Neural cell (in vitro differentiated cells): ENCODE measurements at regions not wholly inside any gene's neighbourhood (a gene's known extent, or its start where the extent isn't known, plus 50 kb on each side); places are given as distances from the start of the nearest gene placed in this dataset.

ENCODE experiments used
- H2AFZ ChIP-seq: fragments of 200-600, 300-800 bp; sonication (generic), shearing (Covaris generic); 2 replicates; pipeline ENCODE4 v1.6.0; 2014; ENCODE audit warnings: low read depth, mild to moderate bottlenecking, antibody characterized with exemption, low read length, moderate library complexity
- H3F3A ChIP-seq: fragments of 200-600 bp; shearing (Covaris generic); 2 replicates; pipeline ENCODE4 v1.6.1; 2016; ENCODE audit warnings: mild to moderate bottlenecking, moderate library complexity, mixed read lengths, antibody characterized with exemption, low read length; ENCODE audit not compliant: insufficient read depth, poor library complexity, severe bottlenecking
- H3K27ac ChIP-seq: fragments of 200-600, 300-800 bp; sonication (generic), shearing (Covaris generic); 2 replicates; pipeline ENCODE4 v1.5.1; 2014; ENCODE audit warnings: mild to moderate bottlenecking, low read length, moderate library complexity
- H3K27me3 ChIP-seq: fragments of 300-800, 200-600 bp; sonication (generic), shearing (Covaris generic); 2 replicates; pipeline ENCODE4 v1.6.0; 2014; ENCODE audit warnings: mild to moderate bottlenecking, low read depth, low read length, moderate library complexity; ENCODE audit not compliant: insufficient read depth
- H3K36me3 ChIP-seq: fragments of 300-800, 200-600 bp; sonication (generic), shearing (Covaris generic); 2 replicates; pipeline ENCODE4 v1.5.1; 2014; ENCODE audit warnings: mild to moderate bottlenecking, antibody characterized with exemption, low read length, moderate library complexity; ENCODE audit not compliant: insufficient read depth
- H3K4me2 ChIP-seq: fragments of 300-800, 200-600 bp; sonication (generic), shearing (Covaris generic); 2 replicates; pipeline ENCODE4 v1.6.0; 2014; ENCODE audit warnings: mild to moderate bottlenecking, low read length
- H3K4me3 ChIP-seq: fragments of 300-800, 200-600 bp; sonication (generic), shearing (Covaris generic); 2 replicates; pipeline ENCODE4 v1.5.1; 2014; ENCODE audit warnings: mild to moderate bottlenecking, low read length, moderate library complexity
- H3K79me2 ChIP-seq: fragments of 200-600 bp; shearing (Covaris generic); replicated peaks from 2 replicates; pipeline ENCODE4 v1.6.0; 2014; ENCODE audit warnings: mild to moderate bottlenecking, low read length, moderate library complexity; ENCODE audit not compliant: insufficient read depth
- H3K9ac ChIP-seq: fragments of 300-800, 200-600 bp; sonication (generic), shearing (Covaris generic); 2 replicates; pipeline ENCODE4 v1.6.1; 2016; ENCODE audit warnings: mild to moderate bottlenecking, low read length, mixed read lengths
- H3K9me2 ChIP-seq: fragments of 200-600 bp; shearing (Covaris generic); 2 replicates; pipeline ENCODE4 v1.6.1; 2016; ENCODE audit warnings: mild to moderate bottlenecking, low read length, mixed read lengths; ENCODE audit not compliant: insufficient read depth
- H3K9me3 ChIP-seq: fragments of 200-600, 300-800 bp; sonication (generic), shearing (Covaris generic); 2 replicates; pipeline ENCODE4 v1.6.1; 2016; ENCODE audit warnings: mild to moderate bottlenecking, mixed run types, low read length, moderate library complexity, mixed read lengths
- H4K20me1 ChIP-seq: fragments of 200-600 bp; shearing (Covaris generic); 2 replicates; pipeline ENCODE4 v1.6.1; 2016; ENCODE audit warnings: mild to moderate bottlenecking, mixed run types; ENCODE audit not compliant: insufficient read depth
- CTCF ChIP-seq: fragments of 450-650 bp; IDR thresholded peaks from 2 replicates; pipeline ENCODE4 v1.5.1; 2014; ENCODE audit warnings: antibody characterized with exemption, mild to moderate bottlenecking, moderate library complexity; ENCODE audit not compliant: poor library complexity, severe bottlenecking
- EP300 ChIP-seq: fragments of 450-650 bp; conservative IDR thresholded peaks from 2 replicates; pipeline ENCODE4 v1.6.1; 2014; ENCODE audit warnings: antibody characterized with exemption, mild to moderate bottlenecking, moderate library complexity; ENCODE audit not compliant: poor library complexity, severe bottlenecking
- EZH2 ChIP-seq: fragments of 200-600, 300-800 bp; shearing (Covaris generic), sonication (generic); IDR thresholded peaks from 2 replicates; pipeline ENCODE4 v1.6.1; 2014; ENCODE audit warnings: antibody characterized with exemption, low read length, borderline replicate concordance, mild to moderate bottlenecking; ENCODE audit not compliant: insufficient read depth, poor library complexity, severe bottlenecking
- MXI1 ChIP-seq: fragments of 450-650 bp; conservative IDR thresholded peaks from 2 replicates; pipeline ENCODE4 v1.6.1; 2014; ENCODE audit warnings: antibody characterized with exemption, mild to moderate bottlenecking; ENCODE audit not compliant: poor library complexity, severe bottlenecking
- POLR2AphosphoS5 ChIP-seq: IDR thresholded peaks from 2 replicates; pipeline ENCODE4 v1.6.1; 2012
- RAD21 ChIP-seq: fragments of 450-650 bp; conservative IDR thresholded peaks from 2 replicates; pipeline ENCODE4 v1.6.1; 2014; ENCODE audit warnings: antibody characterized with exemption, mild to moderate bottlenecking, moderate library complexity
- SMC3 ChIP-seq: fragments of 450-650 bp; conservative IDR thresholded peaks from 2 replicates; pipeline ENCODE4 v1.6.1; 2014; ENCODE audit warnings: antibody characterized with exemption, mild to moderate bottlenecking, moderate library complexity; ENCODE audit not compliant: poor library complexity
- TAF1 ChIP-seq: IDR thresholded peaks from 2 replicates; pipeline ENCODE4 v1.6.1; 2012; ENCODE audit warnings: low read depth
- TF ChIP-seq, protein P1 (sequence below): IDR thresholded peaks from 2 replicates; pipeline ENCODE4 v1.6.1; 2012; ENCODE audit warnings: borderline replicate concordance

DNA sequence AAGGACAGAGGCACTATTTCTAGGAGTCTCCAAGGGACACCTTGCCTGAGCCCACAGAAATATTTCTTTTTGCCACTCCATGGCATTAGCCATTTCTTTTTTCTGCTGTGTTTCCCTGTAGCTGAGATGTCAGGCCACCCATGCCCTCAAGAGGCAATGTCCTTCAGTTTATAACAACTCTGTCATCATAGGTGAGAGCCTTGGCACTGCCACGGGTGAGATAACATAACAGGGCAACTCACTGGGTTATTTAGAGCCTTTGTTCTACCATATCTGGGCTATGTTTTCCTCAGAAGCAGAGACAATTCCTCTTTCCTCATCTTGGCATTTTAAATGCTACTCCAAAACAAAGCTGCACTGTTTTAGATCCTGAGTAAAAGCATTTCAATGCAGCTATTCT lies 99.9 kb upstream of the MAOA start:
- no peaks in the 10 kb centered on the region for H3K36me3 ChIP-seq
- H3K27ac ChIP-seq, result no peak overlapping the region
- H3K27me3 ChIP-seq, result no peaks in the 10 kb centered on the region

GRCh38 chrX:43557792-43558191 lies 98.3 kb upstream of the MAOA start:
- Histone ChIP-seq H2AFZ (no peak overlapping the region), H3K4me2 (no peak overlapping the region), H3K27ac (no peak overlapping the region), H3K79me2 (no peaks in the 10 kb centered on the region), H3K9me2 (no peaks in the 10 kb centered on the region), H3K9me3 (no peaks in the 10 kb centered on the region), H4K20me1 (no peaks in the 10 kb centered on the region), H3K27me3 (no peaks in the 10 kb centered on the region), H3F3A (no peaks in the 10 kb centered on the region), H3K9ac (no peak overlapping the region), H3K36me3 (no peaks in the 10 kb centered on the region), H3K4me3 (no peak overlapping the region)
- TF ChIP-seq POLR2AphosphoS5 (no peak), MXI1 (no peak), CTCF (peak; percentile 75), SMC3 (peak; percentile 83), RAD21 (peak; percentile 83)
- TF ChIP-seq, protein P1, sequence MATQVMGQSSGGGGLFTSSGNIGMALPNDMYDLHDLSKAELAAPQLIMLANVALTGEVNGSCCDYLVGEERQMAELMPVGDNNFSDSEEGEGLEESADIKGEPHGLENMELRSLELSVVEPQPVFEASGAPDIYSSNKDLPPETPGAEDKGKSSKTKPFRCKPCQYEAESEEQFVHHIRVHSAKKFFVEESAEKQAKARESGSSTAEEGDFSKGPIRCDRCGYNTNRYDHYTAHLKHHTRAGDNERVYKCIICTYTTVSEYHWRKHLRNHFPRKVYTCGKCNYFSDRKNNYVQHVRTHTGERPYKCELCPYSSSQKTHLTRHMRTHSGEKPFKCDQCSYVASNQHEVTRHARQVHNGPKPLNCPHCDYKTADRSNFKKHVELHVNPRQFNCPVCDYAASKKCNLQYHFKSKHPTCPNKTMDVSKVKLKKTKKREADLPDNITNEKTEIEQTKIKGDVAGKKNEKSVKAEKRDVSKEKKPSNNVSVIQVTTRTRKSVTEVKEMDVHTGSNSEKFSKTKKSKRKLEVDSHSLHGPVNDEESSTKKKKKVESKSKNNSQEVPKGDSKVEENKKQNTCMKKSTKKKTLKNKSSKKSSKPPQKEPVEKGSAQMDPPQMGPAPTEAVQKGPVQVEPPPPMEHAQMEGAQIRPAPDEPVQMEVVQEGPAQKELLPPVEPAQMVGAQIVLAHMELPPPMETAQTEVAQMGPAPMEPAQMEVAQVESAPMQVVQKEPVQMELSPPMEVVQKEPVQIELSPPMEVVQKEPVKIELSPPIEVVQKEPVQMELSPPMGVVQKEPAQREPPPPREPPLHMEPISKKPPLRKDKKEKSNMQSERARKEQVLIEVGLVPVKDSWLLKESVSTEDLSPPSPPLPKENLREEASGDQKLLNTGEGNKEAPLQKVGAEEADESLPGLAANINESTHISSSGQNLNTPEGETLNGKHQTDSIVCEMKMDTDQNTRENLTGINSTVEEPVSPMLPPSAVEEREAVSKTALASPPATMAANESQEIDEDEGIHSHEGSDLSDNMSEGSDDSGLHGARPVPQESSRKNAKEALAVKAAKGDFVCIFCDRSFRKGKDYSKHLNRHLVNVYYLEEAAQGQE, result no peak

More for the DNA sequence above, 99.9 kb upstream of the MAOA start:
- no peak overlapping the region for H2AFZ ChIP-seq
- H3F3A ChIP-seq, result no peaks in the 10 kb centered on the region
- H4K20me1 ChIP-seq, result no peaks in the 10 kb centered on the region
- no peaks in the 10 kb centered on the region for H3K79me2 ChIP-seq
- no peak overlapping the region for H3K4me2 ChIP-seq
- no peaks in the 10 kb centered on the region for H3K9me3 ChIP-seq
- H3K4me3 ChIP-seq, result no peak overlapping the region
- no peak overlapping the region for H3K9ac ChIP-seq
- H3K9me2 ChIP-seq, result no peaks in the 10 kb centered on the region
- TF ChIP-seq EZH2 (no peak), CTCF (no peak), POLR2AphosphoS5 (no peak), SMC3 (no peak), TAF1 (no peak), EP300 (no peak), RAD21 (no peak), MXI1 (no peak)
- TF ChIP-seq, protein P1, result no peak
